Right atrium auricular region (tissue), 2 donors: ENCODE measurements at regions not wholly inside any gene's neighbourhood (a gene's known extent, or its start where the extent isn't known, plus 50 kb on each side); places are given as distances from the start of the nearest gene placed in this dataset.
"Not testable (repeated sequence)": the region's sequence is repeated elsewhere in the genome, so short reads cannot be mapped to it uniquely, and the experiment has no call there.

ENCODE experiments used
- DNase-seq: peaks from one replicate; pipeline ENCODE4 v3.0.0-alpha.2; 2019; ENCODE audit warnings: low spot score
- H3K27ac ChIP-seq, 2 donors: fragments of 200-600 bp; sonication (generic); 1 replicate in 1 of 2; 2 replicates in 1 of 2; pipeline ENCODE4 v1.5.1; 2016 to 2019
- H3K27me3 ChIP-seq, 2 donors: fragments of 200-600 bp; sonication (generic); one replicate each; pipeline versions ENCODE4 v1.5.1 to v1.6.0; 2017 to 2019
- H3K36me3 ChIP-seq: fragments of 200-600 bp; sonication (generic); one replicate; pipeline ENCODE4 v1.5.1; 2016
- H3K4me1 ChIP-seq, 2 donors: fragments of 200-600 bp; sonication (generic); one replicate each; pipeline versions ENCODE4 v1.5.1 to v1.6.0; 2017 to 2019
- H3K4me3 ChIP-seq, 2 donors: fragments of 200-600 bp; sonication (generic); 1 replicate in 1 of 2; 2 replicates in 1 of 2; pipeline ENCODE4 v1.5.1; 2017 to 2019; ENCODE audit warnings: mild to moderate bottlenecking in 1 of 2, moderate library complexity in 1 of 2
- H3K9me3 ChIP-seq, 2 donors: fragments of 200-600 bp; sonication (generic); one replicate each; pipeline ENCODE4 v1.5.1; 2019
- TF ChIP-seq, protein P1 (sequence below), 2 donors: fragments of 200-600 bp; sonication (generic); IDR thresholded peaks; one replicate each; pipeline ENCODE4 v1.5.1; 2019; ENCODE audit warnings: antibody characterized with exemption in 2 of 2

DNA sequence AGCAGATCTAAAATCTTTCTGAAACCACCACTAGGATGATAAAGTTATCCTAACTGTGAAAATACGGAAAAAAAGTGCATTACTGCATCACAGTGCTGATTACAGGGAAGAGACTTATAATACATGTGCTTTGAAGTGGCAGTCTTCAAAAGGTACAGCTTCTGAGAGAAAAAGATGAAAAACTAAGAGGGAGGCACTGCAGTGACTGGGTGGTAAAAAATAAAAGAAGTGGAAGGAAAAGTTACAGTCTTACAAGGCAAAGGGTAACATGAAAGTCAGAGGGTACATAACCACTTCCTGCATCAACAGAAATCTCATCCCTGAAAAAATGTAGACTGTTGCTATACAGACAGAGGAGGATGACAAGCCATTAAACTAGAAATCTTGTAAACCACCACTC lies 465.3 kb downstream of the ACTR3B start:
- no peak for DNase-seq
- no peak overlapping the region for H3K27ac ChIP-seq
- H3K9me3 ChIP-seq = peaks cover 0 to 11% of the 10 kb centered on the region in 2 donors
- no peaks in the 10 kb centered on the region for H3K36me3 ChIP-seq
- H3K4me1 ChIP-seq = no peaks in the 10 kb centered on the region
- no peaks in the 10 kb centered on the region for H3K27me3 ChIP-seq
- no peak overlapping the region for H3K4me3 ChIP-seq
- TF ChIP-seq, protein P1, sequence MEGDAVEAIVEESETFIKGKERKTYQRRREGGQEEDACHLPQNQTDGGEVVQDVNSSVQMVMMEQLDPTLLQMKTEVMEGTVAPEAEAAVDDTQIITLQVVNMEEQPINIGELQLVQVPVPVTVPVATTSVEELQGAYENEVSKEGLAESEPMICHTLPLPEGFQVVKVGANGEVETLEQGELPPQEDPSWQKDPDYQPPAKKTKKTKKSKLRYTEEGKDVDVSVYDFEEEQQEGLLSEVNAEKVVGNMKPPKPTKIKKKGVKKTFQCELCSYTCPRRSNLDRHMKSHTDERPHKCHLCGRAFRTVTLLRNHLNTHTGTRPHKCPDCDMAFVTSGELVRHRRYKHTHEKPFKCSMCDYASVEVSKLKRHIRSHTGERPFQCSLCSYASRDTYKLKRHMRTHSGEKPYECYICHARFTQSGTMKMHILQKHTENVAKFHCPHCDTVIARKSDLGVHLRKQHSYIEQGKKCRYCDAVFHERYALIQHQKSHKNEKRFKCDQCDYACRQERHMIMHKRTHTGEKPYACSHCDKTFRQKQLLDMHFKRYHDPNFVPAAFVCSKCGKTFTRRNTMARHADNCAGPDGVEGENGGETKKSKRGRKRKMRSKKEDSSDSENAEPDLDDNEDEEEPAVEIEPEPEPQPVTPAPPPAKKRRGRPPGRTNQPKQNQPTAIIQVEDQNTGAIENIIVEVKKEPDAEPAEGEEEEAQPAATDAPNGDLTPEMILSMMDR (IDR thresholded peaks at IDR 0.05) = no peak

DNA sequence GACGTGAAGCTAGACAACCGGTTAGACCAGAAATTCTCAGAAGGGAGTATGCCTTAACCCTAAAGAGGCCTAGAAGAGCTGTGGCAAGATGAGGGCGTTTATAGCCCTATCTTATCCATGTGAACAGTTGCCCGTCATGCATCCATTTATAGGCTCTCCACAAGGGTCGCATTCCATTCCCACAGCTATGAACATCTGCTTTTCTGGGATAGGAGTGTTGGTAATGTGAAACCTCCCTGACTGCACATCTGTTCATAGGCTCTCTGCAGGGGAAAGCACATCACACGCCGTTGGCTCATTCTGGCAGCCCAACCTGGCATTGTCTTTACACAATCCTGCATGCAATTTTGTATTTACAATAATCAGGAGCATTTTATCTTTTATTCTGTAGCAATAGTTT lies 485.6 kb downstream of the ACTR3B start:
- not testable (repeated sequence) for H3K36me3 ChIP-seq, H3K4me1 ChIP-seq, H3K9me3 ChIP-seq, DNase-seq, H3K27ac ChIP-seq, H3K4me3 ChIP-seq, H3K27me3 ChIP-seq

DNA sequence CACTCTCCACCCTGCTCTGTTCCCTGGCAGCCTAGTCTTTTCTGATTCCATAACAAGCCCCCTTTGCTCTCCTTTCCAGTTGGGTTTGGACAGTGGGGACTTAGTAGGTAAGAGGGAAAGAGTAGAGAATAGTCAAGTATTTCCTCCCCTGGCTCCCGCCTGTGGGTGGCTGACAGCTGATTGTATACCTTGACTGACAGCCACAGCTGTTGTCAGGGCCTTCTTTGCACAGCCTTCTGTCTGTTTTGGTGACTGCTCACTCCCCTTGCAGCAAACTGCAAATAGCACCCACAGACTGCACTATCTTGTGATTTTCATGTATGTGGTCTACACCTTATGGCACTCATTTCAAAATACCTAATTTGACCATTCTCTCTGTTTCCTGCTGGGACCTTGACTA lies 486.3 kb downstream of the ACTR3B start:
- no peak for DNase-seq
- TF ChIP-seq, protein P1 (IDR thresholded peaks at IDR 0.05) = no peak
- Histone ChIP-seq H3K27ac (no peak overlapping the region), H3K4me1 (no peaks in the 10 kb centered on the region), H3K36me3 (no peaks in the 10 kb centered on the region), H3K4me3 (no peak overlapping the region), H3K9me3 (no peaks in the 10 kb centered on the region), H3K27me3 (no peaks in the 10 kb centered on the region)

DNA sequence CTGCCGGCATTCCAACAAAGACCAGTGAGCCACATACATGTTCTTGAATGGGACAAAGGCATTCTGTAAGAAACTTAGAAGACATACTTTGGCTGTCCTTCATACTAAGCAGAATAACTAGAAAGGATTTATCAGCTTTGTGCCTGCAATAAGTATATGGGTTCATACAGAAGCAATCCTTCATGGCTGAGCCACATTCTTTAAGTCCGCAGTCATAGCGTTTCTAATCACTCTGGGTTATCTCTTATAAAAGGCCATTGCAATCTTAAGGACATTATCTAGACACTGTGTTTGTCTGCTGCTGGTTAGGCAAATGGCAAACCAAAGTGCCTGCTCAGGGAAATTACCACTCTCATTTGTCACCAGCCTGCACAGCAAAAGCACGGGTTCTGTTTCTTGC lies 488.4 kb downstream of the ACTR3B start:
- Histone ChIP-seq H3K27me3 (no peaks in the 10 kb centered on the region), H3K27ac (no peak overlapping the region), H3K9me3 (no peaks in the 10 kb centered on the region), H3K4me3 (no peak overlapping the region), H3K4me1 (no peaks in the 10 kb centered on the region), H3K36me3 (no peaks in the 10 kb centered on the region)
- DNase-seq = no peak
- TF ChIP-seq, protein P1 (IDR thresholded peaks at IDR 0.05) = no peak

DNA sequence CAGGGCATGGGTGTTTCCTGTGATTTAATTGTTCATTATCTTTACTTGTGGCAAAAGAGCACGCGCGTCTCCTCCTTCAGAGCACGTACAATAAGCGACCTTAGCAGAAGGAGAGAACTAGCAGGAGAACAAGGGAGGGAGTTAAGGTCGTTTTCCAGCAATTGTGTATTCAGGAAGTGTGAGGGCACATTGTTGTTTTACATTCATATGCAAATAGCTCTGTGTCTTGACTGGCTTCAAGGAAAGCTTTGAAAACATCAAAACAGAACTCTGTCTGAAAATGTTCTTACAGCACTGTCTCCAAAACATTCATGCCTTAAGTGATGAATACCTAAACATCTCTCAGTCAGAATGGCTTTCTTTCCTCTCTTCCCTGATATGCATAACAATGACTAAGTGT lies 499.1 kb downstream of the ACTR3B start:
- no peak overlapping the region for H3K4me3 ChIP-seq
- H3K4me1 ChIP-seq = no peaks in the 10 kb centered on the region
- no peaks in the 10 kb centered on the region for H3K36me3 ChIP-seq
- no peaks in the 10 kb centered on the region for H3K27me3 ChIP-seq
- no peaks in the 10 kb centered on the region for H3K9me3 ChIP-seq
- TF ChIP-seq, protein P1 (IDR thresholded peaks at IDR 0.05) = no peak
- DNase-seq = no peak
- H3K27ac ChIP-seq = no peak overlapping the region

DNA sequence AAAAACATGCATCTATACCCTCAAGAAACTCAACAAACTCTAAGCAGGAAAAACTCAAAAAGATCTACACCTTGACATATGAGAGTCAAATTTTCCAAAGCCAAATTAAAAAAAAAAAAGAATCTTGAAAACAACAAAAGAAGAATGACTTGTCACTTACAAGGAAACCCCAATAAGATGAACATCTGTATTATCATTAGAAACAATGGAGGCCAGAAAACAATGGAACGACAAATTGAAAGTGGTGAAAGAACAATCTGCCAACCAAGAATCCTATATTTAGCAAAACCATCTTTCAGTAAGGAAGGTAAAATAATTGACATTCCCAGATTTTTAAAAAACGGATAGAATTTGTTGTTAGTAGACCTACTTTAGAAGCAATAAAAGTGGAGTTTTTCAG lies 516.8 kb downstream of the ACTR3B start:
- Histone ChIP-seq H3K27me3 (no peaks in the 10 kb centered on the region), H3K4me1 (no peaks in the 10 kb centered on the region), H3K27ac (no peak overlapping the region), H3K4me3 (no peak overlapping the region), H3K36me3 (no peaks in the 10 kb centered on the region), H3K9me3 (peaks cover 0 to 6% of the 10 kb centered on the region in 2 donors)
- TF ChIP-seq, protein P1 (IDR thresholded peaks at IDR 0.05) = no peak
- DNase-seq = no peak
